ENCODE measurements at regions not wholly inside any gene's neighbourhood (a gene's known extent, or its start where the extent isn't known, plus 50 kb on each side); places are given as distances from the start of the nearest gene placed in this dataset.

GRCh38 chr2:78814331-78814986 lies 211.0 kb upstream of the REG3G start:
- POLR2A ChIA-PET: no interaction called here
- CTCF ChIA-PET: interaction anchor here (0.8 to 1.2 kb wide), 2 partner anchors 141 to 165 kb away, joined by 3 to 4 read pairs; no protein-coding TSS in a partner anchor

DNA sequence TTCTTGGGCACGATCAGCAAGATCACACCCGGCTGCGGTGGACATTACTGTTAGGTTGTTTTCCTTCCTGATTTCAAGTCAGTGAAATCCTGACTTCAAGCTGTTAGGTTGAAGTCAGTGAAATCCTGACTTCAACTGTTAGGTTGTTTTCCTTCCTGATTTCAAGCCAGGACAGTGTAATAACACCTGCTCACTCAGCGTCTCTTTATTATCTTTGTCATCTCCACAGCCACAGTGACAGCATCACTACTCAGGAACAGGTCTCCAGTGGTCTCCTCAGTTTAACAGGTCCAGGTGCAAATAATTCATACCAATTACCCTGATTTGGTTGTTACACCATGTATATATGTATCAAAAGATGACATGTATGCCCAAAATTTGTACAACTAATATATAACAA lies 208.1 kb upstream of the REG3G start:
- H3K4me3 Mint-ChIP-seq: no peak overlapping the region

More at GRCh38 chr2:78814331-78814986, 211.0 kb upstream of the REG3G start:
- peaks cover 2% of the 10 kb centered on the region; the same call in 1 of the 2 replicates for H3K27me3 Mint-ChIP-seq (ENCODE audit: low read depth)
- peaks cover 6% of the 10 kb centered on the region; the same call in 1 of the 2 replicates for H3K4me1 Mint-ChIP-seq
- TF ChIP-seq NR1H2 (CRISPR knock-in tag; IDR thresholded peaks at IDR 0.05) (no peak), CREM (CRISPR knock-in tag; IDR thresholded peaks at IDR 0.05) (no peak), TEAD1 (CRISPR knock-in tag; IDR thresholded peaks at IDR 0.05) (no peak), ZNF671 (CRISPR knock-in tag; IDR thresholded peaks at IDR 0.05) (no peak), IRF1 (CRISPR knock-in tag; IDR thresholded peaks at IDR 0.05) (no peak), ESRRA (CRISPR knock-in tag; IDR thresholded peaks at IDR 0.05; ENCODE audit: borderline replicate concordance) (no peak)
- TF ChIP-seq, protein P1, sequence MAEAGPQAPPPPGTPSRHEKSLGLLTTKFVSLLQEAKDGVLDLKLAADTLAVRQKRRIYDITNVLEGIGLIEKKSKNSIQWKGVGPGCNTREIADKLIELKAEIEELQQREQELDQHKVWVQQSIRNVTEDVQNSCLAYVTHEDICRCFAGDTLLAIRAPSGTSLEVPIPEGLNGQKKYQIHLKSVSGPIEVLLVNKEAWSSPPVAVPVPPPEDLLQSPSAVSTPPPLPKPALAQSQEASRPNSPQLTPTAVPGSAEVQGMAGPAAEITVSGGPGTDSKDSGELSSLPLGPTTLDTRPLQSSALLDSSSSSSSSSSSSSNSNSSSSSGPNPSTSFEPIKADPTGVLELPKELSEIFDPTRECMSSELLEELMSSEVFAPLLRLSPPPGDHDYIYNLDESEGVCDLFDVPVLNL (CRISPR knock-in tag; IDR thresholded peaks at IDR 0.05; ENCODE audit: borderline replicate concordance, low read depth): no peak
- TF ChIP-seq, protein P2, sequence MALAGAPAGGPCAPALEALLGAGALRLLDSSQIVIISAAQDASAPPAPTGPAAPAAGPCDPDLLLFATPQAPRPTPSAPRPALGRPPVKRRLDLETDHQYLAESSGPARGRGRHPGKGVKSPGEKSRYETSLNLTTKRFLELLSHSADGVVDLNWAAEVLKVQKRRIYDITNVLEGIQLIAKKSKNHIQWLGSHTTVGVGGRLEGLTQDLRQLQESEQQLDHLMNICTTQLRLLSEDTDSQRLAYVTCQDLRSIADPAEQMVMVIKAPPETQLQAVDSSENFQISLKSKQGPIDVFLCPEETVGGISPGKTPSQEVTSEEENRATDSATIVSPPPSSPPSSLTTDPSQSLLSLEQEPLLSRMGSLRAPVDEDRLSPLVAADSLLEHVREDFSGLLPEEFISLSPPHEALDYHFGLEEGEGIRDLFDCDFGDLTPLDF (CRISPR knock-in tag; IDR thresholded peaks at IDR 0.05): no peak
- TF ChIP-seq, protein P3, sequence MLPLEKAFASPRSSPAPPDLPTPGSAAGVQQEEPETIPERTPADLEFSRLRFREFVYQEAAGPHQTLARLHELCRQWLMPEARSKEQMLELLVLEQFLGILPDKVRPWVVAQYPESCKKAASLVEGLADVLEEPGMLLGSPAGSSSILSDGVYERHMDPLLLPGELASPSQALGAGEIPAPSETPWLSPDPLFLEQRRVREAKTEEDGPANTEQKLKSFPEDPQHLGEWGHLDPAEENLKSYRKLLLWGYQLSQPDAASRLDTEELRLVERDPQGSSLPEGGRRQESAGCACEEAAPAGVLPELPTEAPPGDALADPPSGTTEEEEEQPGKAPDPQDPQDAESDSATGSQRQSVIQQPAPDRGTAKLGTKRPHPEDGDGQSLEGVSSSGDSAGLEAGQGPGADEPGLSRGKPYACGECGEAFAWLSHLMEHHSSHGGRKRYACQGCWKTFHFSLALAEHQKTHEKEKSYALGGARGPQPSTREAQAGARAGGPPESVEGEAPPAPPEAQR (CRISPR knock-in tag; IDR thresholded peaks at IDR 0.05): no peak
- ATAC-seq (no peak), DNase-seq (ENCODE audit: low spot score) (no peak)
- 0 out of 2 replicates have a peak, but pooled peaks cover 3% of the 10 kb centered on the region for H3K9me3 Mint-ChIP-seq
- no peak overlapping the region for H3K4me3 Mint-ChIP-seq
- H3K36me3 Mint-ChIP-seq: no peaks in the 10 kb centered on the region
- no peak overlapping the region for H3K27ac Mint-ChIP-seq

More for the DNA sequence above, 208.1 kb upstream of the REG3G start:
- ATAC-seq: no peak
- Mint-ChIP-seq H3K9me3 (0 out of 2 replicates have a peak, but pooled peaks cover 3% of the 10 kb centered on the region), H3K4me1 (peaks cover 6% of the 10 kb centered on the region; the same call in 1 of the 2 replicates), H3K27me3 (ENCODE audit: low read depth) (peaks cover 2% of the 10 kb centered on the region; the same call in 1 of the 2 replicates), H3K36me3 (no peaks in the 10 kb centered on the region), H3K27ac (no peak overlapping the region)
- TF ChIP-seq, protein P4, sequence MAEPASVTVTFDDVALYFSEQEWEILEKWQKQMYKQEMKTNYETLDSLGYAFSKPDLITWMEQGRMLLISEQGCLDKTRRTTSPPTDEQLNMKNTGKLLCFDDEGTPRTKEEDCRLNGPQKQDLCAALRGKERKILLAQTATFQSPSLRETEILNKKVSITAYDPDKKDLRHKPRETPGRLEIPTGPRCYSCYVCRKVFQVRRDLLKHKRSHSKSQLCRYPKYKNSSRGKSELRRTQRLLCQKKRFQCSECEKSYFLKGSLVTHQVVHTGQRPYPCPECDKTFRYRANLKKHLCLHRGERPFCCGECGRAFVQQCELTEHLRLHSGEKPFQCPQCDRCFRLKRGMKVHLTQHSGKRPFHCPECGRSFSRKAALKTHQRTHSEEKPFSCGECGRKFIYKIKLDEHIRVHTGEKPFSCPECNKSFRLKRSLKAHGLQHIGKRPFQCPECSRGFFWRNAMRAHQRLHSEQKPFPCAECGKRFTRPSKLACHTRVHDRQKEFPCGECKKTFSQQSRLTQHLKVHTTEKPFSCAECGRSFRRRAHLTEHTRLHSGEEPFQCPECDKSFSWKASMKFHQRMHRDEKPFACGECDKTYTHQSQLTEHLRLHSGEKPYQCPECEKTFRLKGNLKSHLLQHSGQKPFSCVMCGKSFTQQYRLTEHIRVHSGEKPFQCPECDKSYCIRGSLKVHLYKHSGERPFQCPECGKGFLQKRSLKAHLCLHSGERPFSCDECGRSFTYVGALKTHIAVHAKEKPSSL (CRISPR knock-in tag; conservative IDR thresholded peaks at IDR 0.05): no peak
- TF ChIP-seq, protein P5, sequence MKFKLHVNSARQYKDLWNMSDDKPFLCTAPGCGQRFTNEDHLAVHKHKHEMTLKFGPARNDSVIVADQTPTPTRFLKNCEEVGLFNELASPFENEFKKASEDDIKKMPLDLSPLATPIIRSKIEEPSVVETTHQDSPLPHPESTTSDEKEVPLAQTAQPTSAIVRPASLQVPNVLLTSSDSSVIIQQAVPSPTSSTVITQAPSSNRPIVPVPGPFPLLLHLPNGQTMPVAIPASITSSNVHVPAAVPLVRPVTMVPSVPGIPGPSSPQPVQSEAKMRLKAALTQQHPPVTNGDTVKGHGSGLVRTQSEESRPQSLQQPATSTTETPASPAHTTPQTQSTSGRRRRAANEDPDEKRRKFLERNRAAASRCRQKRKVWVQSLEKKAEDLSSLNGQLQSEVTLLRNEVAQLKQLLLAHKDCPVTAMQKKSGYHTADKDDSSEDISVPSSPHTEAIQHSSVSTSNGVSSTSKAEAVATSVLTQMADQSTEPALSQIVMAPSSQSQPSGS (CRISPR knock-in tag; IDR thresholded peaks at IDR 0.05; ENCODE audit: borderline replicate concordance, low read depth): no peak
- no peak for TF ChIP-seq ZNF671 (CRISPR knock-in tag; IDR thresholded peaks at IDR 0.05)
- TF ChIP-seq NFATC4 (CRISPR knock-in tag; IDR thresholded peaks at IDR 0.05): no peak
- no peak for DNase-seq (ENCODE audit: low spot score)
- ChIA-PET CTCF (no interaction called here), POLR2A (no interaction called here)
